ENCODE measurements at regions not wholly inside any gene's neighbourhood (a gene's known extent, or its start where the extent isn't known, plus 50 kb on each side); places are given as distances from the start of the nearest gene placed in this dataset.

- DNase-seq (ENCODE audit: extremely low spot score): no peak
- TF ChIP-seq CTCF (IDR thresholded peaks at IDR 0.05; ENCODE audit: control extremely low read depth, extremely low read depth, low read depth, missing control alignments): no peak
- ChIA-PET CTCF (interaction anchor here (0.7 to 1.4 kb wide), 2 partner anchors 9 to 14 kb away, joined by 4 read pairs; no protein-coding TSS in a partner anchor), POLR2A (no interaction called here)
These were observed 77.7 kb upstream of the TAS2R1 start for GRCh38 chr5:9707732-9708462.

GRCh38 chr5:9699681-9700080 is 69.5 kb upstream of the TAS2R1 start:
- no peak for DNase-seq (ENCODE audit: extremely low spot score)
- POLR2A ChIA-PET: no interaction called here
- CTCF ChIA-PET: interaction anchor here (1.2 kb wide), 1 partner anchor 9 kb away, joined by 4 read pairs; no protein-coding TSS in a partner anchor

GRCh38 chr5:9698841-9699240 is 68.7 kb upstream of the TAS2R1 start:
- POLR2A ChIA-PET: no interaction called here
- no peak for DNase-seq (ENCODE audit: extremely low spot score)
- CTCF ChIA-PET: interaction anchor here (1.2 kb wide), 1 partner anchor 10 kb away, joined by 4 read pairs; no protein-coding TSS in a partner anchor
- TF ChIP-seq CTCF (IDR thresholded peaks at IDR 0.05; ENCODE audit: control extremely low read depth, extremely low read depth, low read depth, missing control alignments): no peak

More at GRCh38 chr5:9699681-9700080, 69.5 kb upstream of the TAS2R1 start:
- TF ChIP-seq CTCF (IDR thresholded peaks at IDR 0.05; ENCODE audit: control extremely low read depth, extremely low read depth, low read depth, missing control alignments): no peak

GRCh38 chr5:9698125-9698826 is 68.1 kb upstream of the TAS2R1 start:
- CTCF ChIA-PET: interaction anchor here (1.2 kb wide), 1 partner anchor 10 kb away, joined by 4 read pairs; no protein-coding TSS in a partner anchor
- POLR2A ChIA-PET: no interaction called here
- DNase-seq (ENCODE audit: extremely low spot score): no peak
- no peak for TF ChIP-seq CTCF (IDR thresholded peaks at IDR 0.05; ENCODE audit: control extremely low read depth, extremely low read depth, low read depth, missing control alignments)

- TF ChIP-seq CTCF (IDR thresholded peaks at IDR 0.05; ENCODE audit: control extremely low read depth, extremely low read depth, low read depth, missing control alignments): no peak
- CTCF ChIA-PET: interaction anchor here (1.2 kb wide), 1 partner anchor 14 kb away, joined by 3 read pairs; no protein-coding TSS in a partner anchor
- POLR2A ChIA-PET: no interaction called here
- DNase-seq (ENCODE audit: extremely low spot score): no peak
These were observed 62.4 kb upstream of the TAS2R1 start for GRCh38 chr5:9692576-9692975.

- no peak for TF ChIP-seq CTCF (IDR thresholded peaks at IDR 0.05; ENCODE audit: control extremely low read depth, extremely low read depth, low read depth, missing control alignments)
- DNase-seq (ENCODE audit: extremely low spot score): no peak
- CTCF ChIA-PET: no interaction called here
- POLR2A ChIA-PET: no interaction called here
These were observed 61.1 kb upstream of the TAS2R1 start for GRCh38 chr5:9691261-9691660.
